Transverse colon (tissue), 4 donors: ENCODE measurements at regions not wholly inside any gene's neighbourhood (a gene's known extent, or its start where the extent isn't known, plus 50 kb on each side); places are given as distances from the start of the nearest gene placed in this dataset.

Experiments used
- DNase-seq: peaks from one replicate; pipeline ENCODE4 v3.0.0-alpha.2; 2019
- H3K27ac ChIP-seq, 4 donors: fragments of 200-600 bp; sonication (generic); 2 replicates each; pipeline ENCODE4 v1.5.1; 2016 to 2018; ENCODE audit warnings: inconsistent platforms in 4 of 4
- H3K27me3 ChIP-seq: fragments of 200-600 bp; sonication (generic); 2 replicates; pipeline ENCODE4 v1.5.1; 2017; ENCODE audit warnings: inconsistent platforms
- H3K36me3 ChIP-seq, 4 donors: fragments of 200-600 bp; sonication (generic); 2 replicates each; pipeline ENCODE4 v1.5.1; 2017 to 2019; ENCODE audit warnings: inconsistent platforms in 4 of 4
- H3K4me1 ChIP-seq, 4 donors: fragments of 200-600 bp; sonication (generic); 2 replicates each; pipeline ENCODE4 v1.5.1; 2017 to 2020; ENCODE audit warnings: inconsistent platforms in 4 of 4
- H3K4me3 ChIP-seq, 4 donors: fragments of 200-600 bp; sonication (generic); 1 replicate in 1 of 4; 2 replicates in 3 of 4; pipeline versions ENCODE4 v1.5.1 to v1.6.1; 2017 to 2019; ENCODE audit warnings: inconsistent platforms in 4 of 4
- H3K9me3 ChIP-seq, 2 donors: fragments of 200-600 bp; sonication (generic); 2 replicates each; pipeline ENCODE4 v1.5.1; 2017 to 2019; ENCODE audit warnings: inconsistent platforms in 2 of 2
- EP300 ChIP-seq: sonication (generic); formaldehyde crosslinking; IDR thresholded peaks from one replicate; pipeline ENCODE4 v1.6.1; 2017; ENCODE audit warnings: antibody characterized with exemption, low read depth
- POLR2A ChIP-seq: fragments of 450-650 bp; IDR thresholded peaks from one replicate; pipeline ENCODE4 v1.6.1; 2016; ENCODE audit warnings: antibody characterized with exemption, mild to moderate bottlenecking, moderate library complexity
- POLR2AphosphoS5 ChIP-seq, 3 donors: sonication (generic); formaldehyde crosslinking; IDR thresholded peaks; one replicate each; pipeline ENCODE4 v1.6.1; 2016; ENCODE audit warnings: antibody characterized with exemption in 3 of 3
- WGBS, 2 donors: methylation state at CpG; one replicate each; pipeline ENCODE4 v1.1.5; 2018; ENCODE audit warnings: low coverage in 1 of 2; 5-methylcytosine and 5-hydroxymethylcytosine counted together
- in situ Hi-C, 4 donors: fragments of 200-750 bp; cut with MboI; loops; one replicate each; pipeline versions ENCODE4 v1.15.0 to v1.15.1; 2017; ENCODE audit warnings: low sequenced_read_pairs in 3 of 4, low pct_ligation_motif_present in 1 of 4, low pct_unique_long_range_greater_than_20kb in 1 of 4
- intact Hi-C: fragments of 100-400 bp; cut with DNase I; formaldehyde crosslinking; loops from one replicate; pipeline ENCODE4 v1.15.1; 2023; ENCODE audit warnings: low total_unique reads
- TF ChIP-seq, protein P1 (sequence below), 5 experiments: fragments of 200-600 bp in 3 of 5; fragments of 450-650 bp in 2 of 5; sonication (generic) in 3 of 5; IDR thresholded peaks; 1 replicate in 2 of 5; 2 replicates in 3 of 5; pipeline ENCODE4 v1.5.1; 2016 to 2017; ENCODE audit warnings: antibody characterized with exemption in 5 of 5, inconsistent platforms in 3 of 5, mild to moderate bottlenecking in 2 of 5, moderate library complexity in 1 of 5

DNA sequence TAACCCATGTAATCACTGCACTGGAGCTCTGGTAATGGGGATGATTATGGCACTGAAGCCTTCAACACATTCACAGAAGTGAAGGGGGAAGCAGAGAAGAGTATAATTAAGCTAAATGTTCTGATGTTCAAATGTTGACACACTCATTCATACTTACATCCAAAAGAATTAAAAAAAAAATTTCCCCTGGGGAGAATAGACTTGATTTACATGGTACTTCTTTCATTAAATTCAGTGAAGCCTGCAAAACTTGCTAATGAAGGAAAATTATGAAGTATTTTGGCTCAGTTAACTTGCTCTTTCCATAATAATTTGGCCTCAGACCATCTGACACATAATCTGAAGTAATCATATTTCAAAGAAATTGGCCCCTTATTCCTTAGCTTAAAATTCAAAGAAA, 428.8 kb downstream of the SH3GL2 start:
- no peaks in the 10 kb centered on the region for H3K9me3 ChIP-seq
- TF ChIP-seq, protein P1, sequence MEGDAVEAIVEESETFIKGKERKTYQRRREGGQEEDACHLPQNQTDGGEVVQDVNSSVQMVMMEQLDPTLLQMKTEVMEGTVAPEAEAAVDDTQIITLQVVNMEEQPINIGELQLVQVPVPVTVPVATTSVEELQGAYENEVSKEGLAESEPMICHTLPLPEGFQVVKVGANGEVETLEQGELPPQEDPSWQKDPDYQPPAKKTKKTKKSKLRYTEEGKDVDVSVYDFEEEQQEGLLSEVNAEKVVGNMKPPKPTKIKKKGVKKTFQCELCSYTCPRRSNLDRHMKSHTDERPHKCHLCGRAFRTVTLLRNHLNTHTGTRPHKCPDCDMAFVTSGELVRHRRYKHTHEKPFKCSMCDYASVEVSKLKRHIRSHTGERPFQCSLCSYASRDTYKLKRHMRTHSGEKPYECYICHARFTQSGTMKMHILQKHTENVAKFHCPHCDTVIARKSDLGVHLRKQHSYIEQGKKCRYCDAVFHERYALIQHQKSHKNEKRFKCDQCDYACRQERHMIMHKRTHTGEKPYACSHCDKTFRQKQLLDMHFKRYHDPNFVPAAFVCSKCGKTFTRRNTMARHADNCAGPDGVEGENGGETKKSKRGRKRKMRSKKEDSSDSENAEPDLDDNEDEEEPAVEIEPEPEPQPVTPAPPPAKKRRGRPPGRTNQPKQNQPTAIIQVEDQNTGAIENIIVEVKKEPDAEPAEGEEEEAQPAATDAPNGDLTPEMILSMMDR (IDR thresholded peaks at IDR 0.05) = no peak
- TF ChIP-seq POLR2A (no peak), POLR2AphosphoS5 (IDR thresholded peaks at IDR 0.05) (no peak), EP300 (no peak)
- intact Hi-C loops = no loop called here
- H3K27me3 ChIP-seq = no peaks in the 10 kb centered on the region
- in situ Hi-C loops = no loop called here
- H3K36me3 ChIP-seq = no peaks in the 10 kb centered on the region
- no peak overlapping the region for H3K27ac ChIP-seq
- H3K4me3 ChIP-seq = no peak overlapping the region
- no peak for DNase-seq
- H3K4me1 ChIP-seq = peaks cover 0 to 6% (median 5%) of the 10 kb centered on the region in 4 donors

DNA sequence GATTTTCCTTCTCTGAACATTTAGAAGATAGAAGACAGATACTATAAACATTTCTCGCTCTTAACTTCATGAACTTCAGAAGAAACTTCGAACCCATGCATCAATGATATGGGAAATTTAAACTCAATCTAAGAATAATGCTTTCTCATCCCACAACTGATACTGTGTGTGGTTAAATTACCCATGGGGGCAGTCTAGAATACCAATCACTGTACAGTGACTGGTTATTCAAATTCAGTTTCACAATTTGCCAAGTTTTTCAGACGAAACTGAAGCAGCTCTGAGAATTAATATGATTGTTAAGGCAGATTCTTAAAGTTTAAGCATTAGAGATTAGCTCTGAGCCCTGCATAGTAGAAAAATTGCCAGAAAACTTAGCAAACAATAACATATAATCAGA, 431.0 kb downstream of the SH3GL2 start:
- H3K4me1 ChIP-seq = peaks cover 0 to 8% (median 2%) of the 10 kb centered on the region in 4 donors
- intact Hi-C loops (no loop called here), in situ Hi-C loops (no loop called here)
- TF ChIP-seq, protein P1 (IDR thresholded peaks at IDR 0.05) = no peak
- no peak for TF ChIP-seq POLR2AphosphoS5 (IDR thresholded peaks at IDR 0.05)
- no peak for TF ChIP-seq EP300
- no peak for TF ChIP-seq POLR2A
- WGBS, 2 donors = 66 to 87% methylated on average over 3 of the region's 3 CpGs
- no peaks in the 10 kb centered on the region for H3K9me3 ChIP-seq
- H3K27me3 ChIP-seq = no peaks in the 10 kb centered on the region
- no peak for DNase-seq
- H3K36me3 ChIP-seq = no peaks in the 10 kb centered on the region
- H3K4me3 ChIP-seq = no peak overlapping the region
- no peak overlapping the region for H3K27ac ChIP-seq

DNA sequence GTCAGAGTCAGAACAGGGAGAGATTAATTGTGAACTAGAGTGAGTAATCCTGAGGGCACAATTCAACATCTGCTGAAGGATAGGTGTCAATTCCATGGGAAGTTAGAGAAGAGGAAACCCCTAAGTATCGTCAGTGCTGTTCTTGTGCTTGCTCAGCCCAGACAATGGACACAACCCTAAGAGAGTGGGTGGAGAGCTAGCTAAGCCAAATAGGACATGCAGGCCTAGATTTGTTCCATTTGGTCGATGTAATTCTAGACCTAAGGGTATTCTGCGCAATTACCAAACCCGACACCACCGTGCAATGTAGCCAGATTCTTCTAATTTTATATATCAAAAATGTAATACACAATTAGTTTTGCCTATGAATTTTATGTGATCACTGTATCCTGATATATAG, 431.6 kb downstream of the SH3GL2 start:
- WGBS, 2 donors = 81% methylated on average over 4 to 5 of the region's 5 CpGs
- TF ChIP-seq EP300 = no peak
- no peak for TF ChIP-seq POLR2AphosphoS5 (IDR thresholded peaks at IDR 0.05)
- TF ChIP-seq POLR2A = no peak
- TF ChIP-seq, protein P1 (IDR thresholded peaks at IDR 0.05) = no peak
- DNase-seq = no peak
- in situ Hi-C loops = no loop called here
- Histone ChIP-seq H3K27ac (no peak overlapping the region), H3K36me3 (no peaks in the 10 kb centered on the region), H3K9me3 (no peaks in the 10 kb centered on the region), H3K27me3 (no peaks in the 10 kb centered on the region), H3K4me3 (no peak overlapping the region), H3K4me1 (peaks cover 0 to 8% (median 2%) of the 10 kb centered on the region in 4 donors)
- intact Hi-C loops = no loop called here

DNA sequence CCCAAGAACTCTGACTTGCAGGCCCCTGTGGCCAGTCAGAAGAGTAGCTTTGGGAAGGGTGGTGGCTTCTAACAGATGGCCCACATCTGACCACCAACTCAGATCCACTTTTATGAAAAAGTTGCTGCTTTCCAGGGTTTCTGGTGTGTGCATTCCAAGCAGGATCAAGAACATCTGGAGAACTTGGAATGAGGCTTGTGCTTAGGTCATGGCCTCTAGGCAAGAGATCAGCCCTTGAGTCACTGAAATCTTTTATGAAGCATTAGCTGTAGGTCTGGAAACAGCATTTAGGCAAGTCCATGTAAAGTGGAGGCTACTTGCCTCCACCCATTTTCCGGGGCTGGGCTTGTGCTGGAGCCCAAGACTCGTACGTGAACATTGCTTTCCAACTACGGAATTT, 433.3 kb downstream of the SH3GL2 start:
- no peak for TF ChIP-seq EP300
- no peak for TF ChIP-seq POLR2A
- TF ChIP-seq POLR2AphosphoS5 (IDR thresholded peaks at IDR 0.05) = no peak
- TF ChIP-seq, protein P1 (IDR thresholded peaks at IDR 0.05) = no peak
- H3K27ac ChIP-seq = no peak overlapping the region
- peaks cover 0 to 8% (median 2%) of the 10 kb centered on the region in 4 donors for H3K4me1 ChIP-seq
- no peak for DNase-seq
- no peaks in the 10 kb centered on the region for H3K27me3 ChIP-seq
- intact Hi-C loops = no loop called here
- WGBS, 2 donors = 62 to 75% methylated on average over 3 to 4 of the region's 4 CpGs
- in situ Hi-C loops = no loop called here
- no peak overlapping the region for H3K4me3 ChIP-seq
- H3K9me3 ChIP-seq = no peaks in the 10 kb centered on the region
- no peaks in the 10 kb centered on the region for H3K36me3 ChIP-seq
